Endodermal cell (in vitro differentiated cells): ENCODE measurements at regions not wholly inside any gene's neighbourhood (a gene's known extent, or its start where the extent isn't known, plus 50 kb on each side); places are given as distances from the start of the nearest gene placed in this dataset.

ENCODE experiments used
- DNase-seq: peaks from one replicate; pipeline ENCODE4 v3.0.0-alpha.2; 2017
- H3K27ac ChIP-seq: 2 replicates; pipeline ENCODE4 v1.5.1; 2013; ENCODE audit warnings: mild to moderate bottlenecking, low read depth, low read length, moderate library complexity
- H3K27me3 ChIP-seq: 2 replicates; pipeline ENCODE4 v1.6.1; 2013; ENCODE audit warnings: mild to moderate bottlenecking, low read length, moderate library complexity; ENCODE audit not compliant: insufficient read depth, control insufficient read depth, poor library complexity, severe bottlenecking
- H3K36me3 ChIP-seq: 2 replicates; pipeline ENCODE4 v1.7.0; 2013; ENCODE audit warnings: mild to moderate bottlenecking, low read length, moderate library complexity; ENCODE audit not compliant: control insufficient read depth, insufficient read depth
- H3K4me1 ChIP-seq: one replicate; pipeline ENCODE4 v1.7.0; 2013; ENCODE audit warnings: low read length; ENCODE audit not compliant: control insufficient read depth, insufficient read depth
- H3K4me3 ChIP-seq: 2 replicates; pipeline ENCODE4 v1.5.1; 2013; ENCODE audit warnings: mild to moderate bottlenecking, low read length, moderate library complexity
- H3K9ac ChIP-seq: 2 replicates; pipeline ENCODE4 v1.6.1; 2013; ENCODE audit warnings: mild to moderate bottlenecking, low read length, moderate library complexity; ENCODE audit not compliant: poor library complexity, severe bottlenecking; ENCODE audit errors: extremely low read depth
- H3K9me3 ChIP-seq: 2 replicates; pipeline ENCODE4 v1.6.1; 2013; ENCODE audit warnings: mild to moderate bottlenecking, low read length, moderate library complexity; ENCODE audit not compliant: control insufficient read depth
- H3K27ac Mint-ChIP-seq: 2 replicates; pipeline ENCODE4 v1.8.0; 2020; ENCODE audit warnings: mixed read lengths
- H3K27me3 Mint-ChIP-seq: 2 replicates; pipeline ENCODE4 v1.8.0; 2021; ENCODE audit warnings: mild to moderate bottlenecking, mixed read lengths; ENCODE audit not compliant: insufficient read depth
- H3K36me3 Mint-ChIP-seq: 2 replicates; pipeline ENCODE4 v1.8.0; 2020; ENCODE audit warnings: low read depth, mixed read lengths
- H3K4me1 Mint-ChIP-seq: 2 replicates; pipeline ENCODE4 v1.8.0; 2020; ENCODE audit warnings: mixed read lengths
- H3K4me3 Mint-ChIP-seq: 2 replicates; pipeline ENCODE4 v1.8.0; 2020; ENCODE audit warnings: mild to moderate bottlenecking, moderate library complexity, mixed read lengths
- H3K9me3 Mint-ChIP-seq: 2 replicates; pipeline ENCODE4 v1.8.0; 2020; ENCODE audit warnings: mild to moderate bottlenecking, mixed read lengths
- WGBS, 2 experiments: methylation state at CpG; one replicate each; pipeline versions ENCODE4 v1.1.5 to v1.1.7; 2013; ENCODE audit warnings: missing lambda C conversion rate in 2 of 2, mixed read lengths in 1 of 2; ENCODE audit not compliant: insufficient coverage in 1 of 2, insufficient read length in 1 of 2; 5-methylcytosine and 5-hydroxymethylcytosine counted together
- TF ChIP-seq, protein P1 (sequence below): fragments of 200-600 bp; sonication (generic); conservative IDR thresholded peaks from 2 replicates; pipeline ENCODE4 v1.5.0; 2021; ENCODE audit warnings: antibody characterized with exemption, mild to moderate bottlenecking

DNA sequence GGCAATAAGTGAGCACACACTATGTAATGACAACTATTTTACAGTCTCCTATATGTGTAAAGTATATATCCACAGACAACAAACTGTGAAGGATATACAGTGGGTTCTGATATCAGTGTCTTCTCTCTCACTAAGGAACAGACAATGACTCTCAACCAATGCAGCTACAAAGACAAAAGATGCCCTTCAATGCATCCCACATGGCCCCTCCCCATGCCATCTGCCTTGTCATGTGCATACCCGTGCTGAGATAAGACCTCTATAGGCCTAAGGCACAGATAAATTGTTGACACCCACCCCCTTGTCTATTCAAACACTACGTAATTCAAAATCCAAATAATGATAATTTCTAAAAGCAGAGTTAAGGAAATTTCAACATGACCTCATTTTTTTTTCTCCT, 1123.5 kb upstream of the MAP3K7 start:
- Mint-ChIP-seq H3K27ac (no peak overlapping the region), H3K4me1 (no peaks in the 10 kb centered on the region)
- no peak overlapping the region for H3K9ac ChIP-seq

DNA sequence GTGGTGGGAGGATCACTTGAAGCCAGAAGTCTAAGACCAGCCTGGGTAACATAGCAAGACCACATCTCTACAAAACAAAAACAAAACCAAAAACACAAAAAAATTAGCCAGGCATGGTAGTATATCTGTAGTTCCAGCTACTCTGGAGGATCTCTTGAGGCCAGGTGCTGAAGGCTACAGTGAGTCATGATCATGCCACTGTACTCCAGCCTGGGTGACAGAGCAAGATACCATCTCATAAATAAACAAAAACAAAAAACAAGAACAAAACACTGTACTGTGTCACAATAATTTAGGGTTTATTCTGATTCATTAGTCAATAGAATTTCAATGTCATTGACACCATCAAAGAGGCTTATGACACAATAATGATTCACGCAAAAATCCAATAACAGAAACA, 1121.7 kb upstream of the MAP3K7 start:
- TF ChIP-seq, protein P1, sequence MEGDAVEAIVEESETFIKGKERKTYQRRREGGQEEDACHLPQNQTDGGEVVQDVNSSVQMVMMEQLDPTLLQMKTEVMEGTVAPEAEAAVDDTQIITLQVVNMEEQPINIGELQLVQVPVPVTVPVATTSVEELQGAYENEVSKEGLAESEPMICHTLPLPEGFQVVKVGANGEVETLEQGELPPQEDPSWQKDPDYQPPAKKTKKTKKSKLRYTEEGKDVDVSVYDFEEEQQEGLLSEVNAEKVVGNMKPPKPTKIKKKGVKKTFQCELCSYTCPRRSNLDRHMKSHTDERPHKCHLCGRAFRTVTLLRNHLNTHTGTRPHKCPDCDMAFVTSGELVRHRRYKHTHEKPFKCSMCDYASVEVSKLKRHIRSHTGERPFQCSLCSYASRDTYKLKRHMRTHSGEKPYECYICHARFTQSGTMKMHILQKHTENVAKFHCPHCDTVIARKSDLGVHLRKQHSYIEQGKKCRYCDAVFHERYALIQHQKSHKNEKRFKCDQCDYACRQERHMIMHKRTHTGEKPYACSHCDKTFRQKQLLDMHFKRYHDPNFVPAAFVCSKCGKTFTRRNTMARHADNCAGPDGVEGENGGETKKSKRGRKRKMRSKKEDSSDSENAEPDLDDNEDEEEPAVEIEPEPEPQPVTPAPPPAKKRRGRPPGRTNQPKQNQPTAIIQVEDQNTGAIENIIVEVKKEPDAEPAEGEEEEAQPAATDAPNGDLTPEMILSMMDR = no peak
- H3K4me3 ChIP-seq = no peak overlapping the region
- no peaks in the 10 kb centered on the region for H3K4me1 ChIP-seq
- H3K4me1 Mint-ChIP-seq = no peaks in the 10 kb centered on the region
- no peaks in the 10 kb centered on the region for H3K9me3 Mint-ChIP-seq
- no peak overlapping the region for H3K27ac Mint-ChIP-seq
- no CpG with 5 or more reads among the region's 1 CpG for WGBS, 2 experiments
- no peak for DNase-seq
- no peak overlapping the region for H3K9ac ChIP-seq
- H3K27me3 Mint-ChIP-seq = no peaks in the 10 kb centered on the region
- H3K36me3 Mint-ChIP-seq = no peaks in the 10 kb centered on the region
- no peak overlapping the region for H3K27ac ChIP-seq
- no peaks in the 10 kb centered on the region for H3K36me3 ChIP-seq
- no peak overlapping the region for H3K4me3 Mint-ChIP-seq
- no peaks in the 10 kb centered on the region for H3K9me3 ChIP-seq
- H3K27me3 ChIP-seq = no peaks in the 10 kb centered on the region

More for the DNA sequence above, 1123.5 kb upstream of the MAP3K7 start:
- H3K27ac ChIP-seq = no peak overlapping the region
- H3K27me3 ChIP-seq = no peaks in the 10 kb centered on the region
- no peak for DNase-seq
- no peaks in the 10 kb centered on the region for H3K9me3 ChIP-seq
- H3K4me1 ChIP-seq = no peaks in the 10 kb centered on the region
- TF ChIP-seq, protein P1 = no peak
- no peaks in the 10 kb centered on the region for H3K36me3 ChIP-seq
- H3K4me3 ChIP-seq = no peak overlapping the region
- no peaks in the 10 kb centered on the region for H3K36me3 Mint-ChIP-seq
- H3K27me3 Mint-ChIP-seq = no peaks in the 10 kb centered on the region
- WGBS, 2 experiments = 33 to 87% methylated on average over 1 to 2 of the region's 2 CpGs
- H3K9me3 Mint-ChIP-seq = no peaks in the 10 kb centered on the region
- no peak overlapping the region for H3K4me3 Mint-ChIP-seq

DNA sequence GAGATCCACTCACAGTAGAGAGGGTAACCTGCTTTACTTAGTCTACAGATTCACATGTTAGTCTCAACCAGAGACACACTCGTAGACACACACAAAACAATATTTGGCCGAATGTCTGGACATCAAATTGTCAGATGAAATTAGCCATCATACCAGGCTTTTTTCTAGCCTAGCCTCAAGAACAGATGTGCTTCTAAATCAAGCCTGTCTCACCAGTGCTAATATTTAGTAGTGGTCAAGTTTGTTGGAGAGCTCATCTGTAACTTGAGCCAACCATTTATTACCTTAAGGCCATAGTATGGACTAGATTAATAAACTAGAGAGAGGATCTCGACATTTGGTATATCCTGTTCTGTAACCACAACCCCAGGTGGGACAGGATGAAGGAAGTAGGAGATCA, 1118.8 kb upstream of the MAP3K7 start:
- no peak overlapping the region for H3K9ac ChIP-seq
- H3K9me3 ChIP-seq = no peaks in the 10 kb centered on the region
- WGBS, 2 experiments = 88 to 100% methylated on average over 3 of the region's 3 CpGs
- no peaks in the 10 kb centered on the region for H3K4me1 ChIP-seq
- H3K4me3 ChIP-seq = no peak overlapping the region
- H3K9me3 Mint-ChIP-seq = no peaks in the 10 kb centered on the region
- H3K4me3 Mint-ChIP-seq = no peak overlapping the region
- H3K36me3 Mint-ChIP-seq = no peaks in the 10 kb centered on the region
- no peaks in the 10 kb centered on the region for H3K27me3 ChIP-seq
- H3K27ac Mint-ChIP-seq = no peak overlapping the region
- no peak overlapping the region for H3K27ac ChIP-seq
- no peaks in the 10 kb centered on the region for H3K4me1 Mint-ChIP-seq
- no peaks in the 10 kb centered on the region for H3K36me3 ChIP-seq
- no peaks in the 10 kb centered on the region for H3K27me3 Mint-ChIP-seq
- TF ChIP-seq, protein P1 = no peak
- DNase-seq = no peak
